ENCODE measurements at regions not wholly inside any gene's neighbourhood (a gene's known extent, or its start where the extent isn't known, plus 50 kb on each side); places are given as distances from the start of the nearest gene placed in this dataset.

- TF ChIP-seq REST (IDR thresholded peaks at IDR 0.05; ENCODE audit: low read depth) (no peak), MAX (IDR thresholded peaks at IDR 0.05) (no peak), ZBTB7A (IDR thresholded peaks at IDR 0.05; ENCODE audit: low read depth) (no peak), TCF12 (IDR thresholded peaks at IDR 0.05; ENCODE audit: low read depth) (no peak), CEBPB (IDR thresholded peaks at IDR 0.05) (no peak), CREB1 (IDR thresholded peaks at IDR 0.05; ENCODE audit: low read depth) (no peak), FOXM1 (IDR thresholded peaks at IDR 0.05; ENCODE audit: borderline replicate concordance, low read depth) (no peak), RAD21 (IDR thresholded peaks at IDR 0.05; ENCODE audit: low read depth) (no peak), NFIC (IDR thresholded peaks at IDR 0.05) (no peak), USF1 (IDR thresholded peaks at IDR 0.05) (no peak), TAF1 (IDR thresholded peaks at IDR 0.05; ENCODE audit: low read depth) (no peak), YY1 (IDR thresholded peaks at IDR 0.05; ENCODE audit: low read depth) (no peak)
These were observed 138.0 kb downstream of the C12orf75 start for GRCh38 chr12:105468464-105468863.

GRCh38 chr12:105469211-105469610 lies 138.7 kb downstream of the C12orf75 start:
- no peak for TF ChIP-seq NFIC (IDR thresholded peaks at IDR 0.05)
- no peak for TF ChIP-seq TAF1 (IDR thresholded peaks at IDR 0.05; ENCODE audit: low read depth)
- no peak for TF ChIP-seq CEBPB (IDR thresholded peaks at IDR 0.05)
- no peak for TF ChIP-seq EP300 (IDR thresholded peaks at IDR 0.05; ENCODE audit: borderline replicate concordance)
- TF ChIP-seq RAD21 (IDR thresholded peaks at IDR 0.05; ENCODE audit: low read depth): no peak
- no peak for TF ChIP-seq ZBTB7A (IDR thresholded peaks at IDR 0.05; ENCODE audit: low read depth)
- TF ChIP-seq EGR1 (IDR thresholded peaks at IDR 0.05): no peak
- no peak for TF ChIP-seq YY1 (IDR thresholded peaks at IDR 0.05; ENCODE audit: low read depth)
- TF ChIP-seq REST (IDR thresholded peaks at IDR 0.05; ENCODE audit: low read depth): no peak
- TF ChIP-seq TCF12 (IDR thresholded peaks at IDR 0.05; ENCODE audit: low read depth): no peak
- TF ChIP-seq USF1 (IDR thresholded peaks at IDR 0.05): no peak
- no peak for TF ChIP-seq TEAD4 (IDR thresholded peaks at IDR 0.05)

- TF ChIP-seq CREB1 (IDR thresholded peaks at IDR 0.05; ENCODE audit: low read depth) (no peak), TCF12 (IDR thresholded peaks at IDR 0.05; ENCODE audit: low read depth) (no peak), TAF1 (IDR thresholded peaks at IDR 0.05; ENCODE audit: low read depth) (no peak), TEAD4 (IDR thresholded peaks at IDR 0.05) (no peak), REST (IDR thresholded peaks at IDR 0.05; ENCODE audit: low read depth) (no peak)
These were observed 139.2 kb downstream of the C12orf75 start for GRCh38 chr12:105469701-105470100.

GRCh38 chr12:105470102-105470501 lies 139.6 kb downstream of the C12orf75 start:
- TF ChIP-seq MAX (IDR thresholded peaks at IDR 0.05) (no peak), ZBTB7A (IDR thresholded peaks at IDR 0.05; ENCODE audit: low read depth) (no peak), EP300 (IDR thresholded peaks at IDR 0.05; ENCODE audit: borderline replicate concordance) (no peak), FOXM1 (IDR thresholded peaks at IDR 0.05; ENCODE audit: borderline replicate concordance, low read depth) (no peak), CEBPB (IDR thresholded peaks at IDR 0.05) (no peak), TEAD4 (IDR thresholded peaks at IDR 0.05) (no peak), TAF1 (IDR thresholded peaks at IDR 0.05; ENCODE audit: low read depth) (no peak), CREB1 (IDR thresholded peaks at IDR 0.05; ENCODE audit: low read depth) (no peak), NFIC (IDR thresholded peaks at IDR 0.05) (no peak), USF1 (IDR thresholded peaks at IDR 0.05) (no peak), RAD21 (IDR thresholded peaks at IDR 0.05; ENCODE audit: low read depth) (no peak), YY1 (IDR thresholded peaks at IDR 0.05; ENCODE audit: low read depth) (no peak), TCF12 (IDR thresholded peaks at IDR 0.05; ENCODE audit: low read depth) (no peak), REST (IDR thresholded peaks at IDR 0.05; ENCODE audit: low read depth) (no peak), EGR1 (IDR thresholded peaks at IDR 0.05) (no peak)
